ENCODE measurements at regions not wholly inside any gene's neighbourhood (a gene's known extent, or its start where the extent isn't known, plus 50 kb on each side); places are given as distances from the start of the nearest gene placed in this dataset.

GRCh38 chr4:8709729-8710360 lies 117.3 kb downstream of the CPZ start:
- no peak for DNase-seq (ENCODE audit: low spot score)
- TF ChIP-seq, protein P1, sequence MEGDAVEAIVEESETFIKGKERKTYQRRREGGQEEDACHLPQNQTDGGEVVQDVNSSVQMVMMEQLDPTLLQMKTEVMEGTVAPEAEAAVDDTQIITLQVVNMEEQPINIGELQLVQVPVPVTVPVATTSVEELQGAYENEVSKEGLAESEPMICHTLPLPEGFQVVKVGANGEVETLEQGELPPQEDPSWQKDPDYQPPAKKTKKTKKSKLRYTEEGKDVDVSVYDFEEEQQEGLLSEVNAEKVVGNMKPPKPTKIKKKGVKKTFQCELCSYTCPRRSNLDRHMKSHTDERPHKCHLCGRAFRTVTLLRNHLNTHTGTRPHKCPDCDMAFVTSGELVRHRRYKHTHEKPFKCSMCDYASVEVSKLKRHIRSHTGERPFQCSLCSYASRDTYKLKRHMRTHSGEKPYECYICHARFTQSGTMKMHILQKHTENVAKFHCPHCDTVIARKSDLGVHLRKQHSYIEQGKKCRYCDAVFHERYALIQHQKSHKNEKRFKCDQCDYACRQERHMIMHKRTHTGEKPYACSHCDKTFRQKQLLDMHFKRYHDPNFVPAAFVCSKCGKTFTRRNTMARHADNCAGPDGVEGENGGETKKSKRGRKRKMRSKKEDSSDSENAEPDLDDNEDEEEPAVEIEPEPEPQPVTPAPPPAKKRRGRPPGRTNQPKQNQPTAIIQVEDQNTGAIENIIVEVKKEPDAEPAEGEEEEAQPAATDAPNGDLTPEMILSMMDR (IDR thresholded peaks at IDR 0.05; ENCODE audit: extremely low read depth, insufficient read depth, missing control alignments): no peak
- in situ Hi-C loops (cut with MboI; ENCODE audit: low pct_unique_long_range_greater_than_20kb, low sequenced_read_pairs, unreplicated experiment): no loop called here

DNA sequence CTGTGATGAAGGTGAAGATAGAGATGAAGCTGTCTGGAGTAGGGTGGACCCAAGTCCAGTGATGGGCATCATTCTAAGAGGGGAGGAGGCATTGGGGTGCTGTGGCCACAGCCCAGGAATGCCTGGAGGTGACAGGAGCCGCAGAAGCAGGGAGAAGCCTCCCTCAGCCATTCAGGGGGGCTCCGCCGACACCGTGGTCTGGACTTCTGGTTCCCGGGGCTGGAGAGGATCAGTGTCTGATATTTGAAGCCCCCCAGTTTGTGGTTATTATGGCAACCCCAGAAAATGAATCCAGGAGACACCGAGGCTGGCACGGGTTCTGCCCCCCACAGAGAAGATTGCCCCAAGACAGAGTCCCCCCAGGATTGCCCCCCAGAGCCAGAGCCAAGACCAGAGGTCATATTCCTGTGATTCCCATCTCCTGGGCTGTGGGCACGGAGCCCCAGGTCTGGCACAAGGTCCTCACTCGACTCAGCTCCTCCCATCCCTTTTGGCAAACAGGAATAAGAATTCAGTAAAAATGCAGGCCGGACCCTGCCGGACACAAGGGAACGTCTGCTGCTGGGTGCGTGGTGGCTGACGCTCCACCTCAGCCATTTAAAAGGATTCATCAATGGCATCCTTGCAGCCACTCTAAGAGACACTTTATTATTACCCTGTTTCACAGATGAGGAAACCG lies 116.6 kb downstream of the CPZ start:
- TF ChIP-seq, protein P1 (IDR thresholded peaks at IDR 0.05; ENCODE audit: extremely low read depth, insufficient read depth, missing control alignments): no peak
- in situ Hi-C loops (cut with MboI; ENCODE audit: low pct_unique_long_range_greater_than_20kb, low sequenced_read_pairs, unreplicated experiment): no loop called here
- no peak for DNase-seq (ENCODE audit: low spot score)

- DNase-seq (ENCODE audit: low spot score): no peak
- TF ChIP-seq, protein P1 (IDR thresholded peaks at IDR 0.05; ENCODE audit: extremely low read depth, insufficient read depth, missing control alignments): no peak
- in situ Hi-C loops (cut with MboI; ENCODE audit: low pct_unique_long_range_greater_than_20kb, low sequenced_read_pairs, unreplicated experiment): no loop called here
Measured at GRCh38 chr4:8708401-8709021, 115.9 kb downstream of the CPZ start.

- in situ Hi-C loops (cut with MboI; ENCODE audit: low pct_unique_long_range_greater_than_20kb, low sequenced_read_pairs, unreplicated experiment): no loop called here
- TF ChIP-seq, protein P1 (IDR thresholded peaks at IDR 0.05; ENCODE audit: extremely low read depth, insufficient read depth, missing control alignments): no peak
- no peak for DNase-seq (ENCODE audit: low spot score)
Measured at GRCh38 chr4:8707045-8707781, 114.6 kb downstream of the CPZ start.

DNA sequence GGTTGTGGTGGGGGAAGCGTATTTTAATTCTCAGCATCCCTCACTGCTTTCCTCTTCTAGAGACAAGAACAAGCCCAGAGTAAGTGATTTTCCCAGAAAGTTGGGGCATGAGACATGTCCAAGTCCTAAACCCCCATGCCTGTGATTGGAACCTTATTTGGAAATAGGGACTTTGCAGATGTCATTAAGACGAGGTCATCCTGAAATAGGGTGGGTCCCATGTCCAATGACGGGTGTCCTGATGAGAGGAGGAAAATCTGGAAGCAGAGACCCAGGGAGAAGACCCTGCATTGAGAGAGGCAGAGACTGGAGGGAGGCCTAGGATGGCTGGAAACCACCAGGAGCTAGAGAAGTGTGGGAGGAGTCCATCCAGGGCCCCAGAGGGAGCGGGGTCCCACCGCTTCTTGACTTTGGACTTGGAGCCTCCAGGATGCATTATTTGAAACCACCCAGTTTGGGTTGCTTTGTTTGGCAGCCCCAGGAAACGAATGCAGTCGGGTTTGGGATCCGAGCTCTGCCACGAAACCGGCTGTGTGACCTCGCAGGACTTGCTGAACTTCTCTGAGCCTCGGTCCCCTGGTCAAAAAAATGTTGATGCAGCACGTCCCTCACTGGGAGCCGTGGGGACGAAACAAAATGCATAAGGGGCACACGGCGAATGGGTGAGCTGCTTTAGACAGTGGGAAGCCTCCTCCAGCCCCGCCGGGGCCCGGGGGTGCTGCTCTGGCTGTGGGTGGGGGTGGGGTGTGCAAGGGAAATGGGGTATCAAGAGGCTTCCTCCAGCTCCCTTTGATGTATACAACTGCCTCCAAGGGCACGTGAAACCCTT lies 113.9 kb downstream of the CPZ start:
- no peak for DNase-seq (ENCODE audit: low spot score)
- in situ Hi-C loops (cut with MboI; ENCODE audit: low pct_unique_long_range_greater_than_20kb, low sequenced_read_pairs, unreplicated experiment): no loop called here
- TF ChIP-seq, protein P1 (IDR thresholded peaks at IDR 0.05; ENCODE audit: extremely low read depth, insufficient read depth, missing control alignments): no peak

Measured in GM13977 (cell line).